HG03025 (cell line): ENCODE measurements at regions not wholly inside any gene's neighbourhood (a gene's known extent, or its start where the extent isn't known, plus 50 kb on each side); places are given as distances from the start of the nearest gene placed in this dataset.
"Not testable (repeated sequence)": the region's sequence is repeated elsewhere in the genome, so short reads cannot be mapped to it uniquely, and the experiment has no call there.

Experiments
- ATAC-seq: cut with Tn5 transposase; IDR thresholded peaks from one replicate; pipeline ENCODE4 v1.9.1; 2021; ENCODE audit warnings: mild to moderate bottlenecking, moderate library complexity; ENCODE audit not compliant: unreplicated experiment, low FRiP score

- no peak for ATAC-seq
Measured at GRCh38 chr16:48811478-48811877, 201.5 kb upstream of the N4BP1 start.

- no peak for ATAC-seq
Measured at GRCh38 chr16:48810803-48811453, 200.9 kb upstream of the N4BP1 start.

DNA sequence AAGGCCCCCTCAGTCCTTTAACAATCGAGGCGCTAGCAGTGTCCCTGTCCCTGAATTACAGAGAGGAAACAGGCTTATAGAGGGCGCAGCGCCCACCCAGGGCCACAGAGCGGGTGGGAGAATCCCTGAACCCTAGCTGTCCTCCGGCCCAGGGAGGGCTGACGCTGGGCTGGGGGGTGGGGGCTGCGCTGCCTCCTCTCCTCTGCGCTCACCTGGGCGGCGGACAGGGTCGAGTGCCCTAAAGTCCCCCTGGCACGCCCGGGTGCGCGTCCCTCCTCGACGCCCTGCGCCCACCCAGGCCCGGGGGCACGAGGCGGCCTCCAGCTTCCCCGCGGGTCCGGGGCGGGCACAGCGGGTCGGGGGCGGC is 200.4 kb upstream of the N4BP1 start:
- no peak for ATAC-seq

- no peak for ATAC-seq
Measured at GRCh38 chr16:48790151-48790550, 180.2 kb upstream of the N4BP1 start.

DNA sequence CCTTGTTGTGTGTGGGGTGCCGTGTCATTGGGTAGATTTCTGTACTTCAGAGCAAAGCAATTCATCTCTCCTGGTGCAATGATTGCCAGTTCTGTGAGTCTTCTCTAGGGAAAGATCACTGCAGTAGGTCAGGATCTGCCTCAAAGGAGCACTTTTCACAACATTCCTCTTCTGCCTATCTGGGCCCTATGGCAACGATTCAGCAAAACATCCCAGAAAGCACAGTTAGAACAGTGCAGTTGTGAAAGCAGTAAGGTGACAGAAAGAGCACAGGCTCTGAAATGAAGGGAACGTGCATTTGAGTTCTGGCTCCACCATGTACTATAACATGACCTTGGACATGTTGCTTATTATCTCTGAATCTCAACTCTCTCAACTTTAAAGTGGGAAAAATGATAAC is 178.5 kb upstream of the N4BP1 start:
- ATAC-seq, result no peak

DNA sequence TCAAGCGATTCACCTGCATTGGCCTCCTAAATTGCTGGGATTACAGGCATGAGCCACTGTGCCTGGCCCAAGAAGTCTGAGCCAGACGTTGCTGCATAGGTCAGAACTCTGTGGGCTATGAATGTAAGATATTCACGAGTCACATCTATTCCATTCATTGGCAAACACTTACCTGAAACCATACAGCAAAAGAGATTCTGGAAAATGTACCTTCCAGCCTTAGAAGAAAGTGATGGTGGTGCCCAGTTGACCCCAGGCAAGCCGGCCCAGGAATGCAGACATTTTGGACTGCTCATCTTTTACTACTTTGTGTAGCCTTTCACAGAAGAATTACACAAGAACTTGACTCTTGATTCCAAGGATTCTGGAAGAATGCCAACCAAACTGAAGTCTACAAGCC is 135.6 kb upstream of the N4BP1 start:
- ATAC-seq, result no peak

DNA sequence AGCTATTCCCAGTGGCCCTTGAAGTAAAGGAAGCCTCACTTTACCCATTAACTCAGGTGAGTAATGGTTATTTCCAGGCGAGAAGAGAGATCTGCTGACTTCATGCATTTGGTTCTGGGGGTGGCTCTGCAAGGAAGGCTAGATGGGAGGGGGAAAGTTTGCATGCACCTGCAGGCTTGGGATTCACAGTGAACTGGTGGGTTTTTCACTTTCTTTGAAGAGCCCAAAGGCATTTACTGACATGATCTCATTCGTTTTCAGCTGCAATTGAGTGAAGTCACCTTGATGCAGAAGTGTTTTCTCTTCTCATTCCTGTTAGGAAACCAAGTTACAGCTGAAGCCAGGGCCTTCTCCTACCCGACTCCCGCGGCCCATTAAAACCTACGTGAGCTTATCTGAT is 131.0 kb upstream of the N4BP1 start:
- ATAC-seq, result no peak

DNA sequence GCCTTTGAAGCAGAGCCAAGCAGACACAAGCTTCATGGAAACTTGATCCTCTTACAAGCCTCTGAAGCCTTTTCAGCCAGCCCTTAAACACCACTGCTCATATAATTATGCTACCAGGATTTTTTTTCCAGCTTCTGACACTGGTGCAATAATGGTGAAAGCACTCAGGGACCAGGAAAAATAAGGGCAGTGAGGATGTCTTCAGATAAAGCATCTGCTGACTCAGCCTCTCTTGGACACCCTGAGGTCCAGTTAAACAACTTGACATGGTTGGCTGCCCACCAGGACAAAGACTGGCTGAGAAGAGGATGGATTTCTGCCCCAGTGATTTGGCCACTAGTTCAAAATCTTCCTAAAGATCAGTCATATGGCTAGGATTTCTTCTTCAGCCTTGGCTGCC is 124.2 kb upstream of the N4BP1 start:
- no peak for ATAC-seq

DNA sequence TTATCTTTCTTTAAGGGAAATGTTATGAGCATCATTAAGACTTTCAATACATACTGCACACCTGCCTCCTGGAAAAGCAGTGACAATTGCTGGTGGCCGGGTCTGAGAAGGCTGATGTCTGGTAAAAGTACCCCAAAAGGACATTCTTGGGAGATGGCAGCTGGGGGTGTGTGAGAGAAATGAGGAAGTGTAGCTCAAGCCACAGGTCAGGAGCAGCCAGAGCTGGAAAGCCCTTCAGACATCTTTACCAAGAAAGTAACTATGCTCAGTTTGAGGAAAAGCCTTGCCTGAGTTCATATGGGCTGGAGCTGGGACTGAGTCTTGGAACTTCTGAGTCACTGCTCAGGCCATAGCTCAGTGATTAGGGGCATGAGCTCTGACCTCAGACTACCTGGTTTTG is 94.7 kb upstream of the N4BP1 start:
- ATAC-seq, result no peak

DNA sequence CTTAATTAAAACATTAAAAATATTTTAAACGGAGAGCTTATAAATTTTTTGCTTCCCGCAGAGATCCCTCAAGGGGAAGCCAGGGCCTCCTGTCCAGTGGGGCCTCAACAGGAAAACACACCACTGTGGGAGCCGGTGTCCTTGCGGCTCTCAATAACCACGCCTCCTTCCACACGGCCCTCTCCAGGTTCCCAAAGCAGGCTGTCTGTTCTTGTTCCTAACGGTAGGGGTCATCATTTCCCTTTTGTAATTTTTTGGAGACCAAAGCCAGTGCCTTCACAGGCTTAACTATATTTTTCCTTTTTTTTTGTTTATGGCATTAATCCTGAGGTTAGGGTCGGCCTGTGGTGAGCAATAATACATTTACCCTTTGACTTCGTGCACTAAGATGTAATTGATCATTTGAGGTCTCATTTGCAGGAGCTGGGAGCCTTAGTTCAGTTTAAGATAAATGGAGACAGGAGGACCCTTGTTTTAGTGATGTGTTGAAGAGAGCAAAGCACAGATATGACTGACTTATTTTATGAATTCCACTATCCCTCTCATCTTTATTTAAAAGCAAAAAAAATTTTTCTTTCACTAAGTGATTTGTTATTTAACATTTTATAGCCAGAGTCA is 77.5 kb upstream of the N4BP1 start:
- no peak for ATAC-seq

DNA sequence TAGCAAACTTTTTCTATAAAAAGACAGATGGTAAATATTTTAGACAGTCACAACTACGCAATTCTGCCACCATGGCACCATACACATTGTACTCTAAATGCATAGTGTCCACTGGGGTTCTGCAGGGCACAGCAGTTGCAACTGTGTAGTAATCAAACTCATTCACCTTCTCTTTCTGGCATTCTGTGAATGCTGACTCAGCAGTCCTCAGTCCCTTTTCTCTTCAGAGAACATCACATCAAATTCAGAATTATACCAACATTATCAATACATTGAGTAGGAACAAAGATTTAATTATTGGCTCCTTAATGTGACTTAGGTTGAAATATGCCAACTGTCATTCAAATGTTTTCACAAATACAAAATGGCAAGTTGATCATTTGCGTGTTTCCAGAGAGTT is 74.2 kb upstream of the N4BP1 start:
- ATAC-seq, result no peak

DNA sequence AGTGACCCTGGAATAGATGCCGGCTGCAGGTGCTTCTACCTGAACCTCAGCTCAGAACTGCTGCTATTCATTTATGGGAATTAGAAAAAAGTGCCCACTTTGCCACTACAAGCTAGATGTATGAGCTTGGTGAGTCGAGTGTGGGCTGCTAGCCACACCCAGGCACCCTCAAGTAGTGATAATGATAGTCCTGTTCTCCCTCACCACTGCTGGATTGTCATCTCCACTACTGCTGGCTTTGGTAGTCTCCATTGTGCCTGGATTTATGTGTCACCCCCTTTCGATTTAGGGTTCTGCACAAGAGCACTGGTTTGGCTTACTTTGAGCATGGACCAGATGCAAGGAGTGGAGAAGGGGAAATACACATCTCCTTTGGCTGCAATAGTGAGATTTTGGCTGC is 73.0 kb upstream of the N4BP1 start:
- no peak for ATAC-seq

GRCh38 chr16:48681520-48681919 is 71.5 kb upstream of the N4BP1 start:
- ATAC-seq, result no peak

GRCh38 chr16:48680881-48681280 is 70.9 kb upstream of the N4BP1 start:
- ATAC-seq, result no peak

GRCh38 chr16:48676836-48677235 is 66.9 kb upstream of the N4BP1 start:
- no peak for ATAC-seq

DNA sequence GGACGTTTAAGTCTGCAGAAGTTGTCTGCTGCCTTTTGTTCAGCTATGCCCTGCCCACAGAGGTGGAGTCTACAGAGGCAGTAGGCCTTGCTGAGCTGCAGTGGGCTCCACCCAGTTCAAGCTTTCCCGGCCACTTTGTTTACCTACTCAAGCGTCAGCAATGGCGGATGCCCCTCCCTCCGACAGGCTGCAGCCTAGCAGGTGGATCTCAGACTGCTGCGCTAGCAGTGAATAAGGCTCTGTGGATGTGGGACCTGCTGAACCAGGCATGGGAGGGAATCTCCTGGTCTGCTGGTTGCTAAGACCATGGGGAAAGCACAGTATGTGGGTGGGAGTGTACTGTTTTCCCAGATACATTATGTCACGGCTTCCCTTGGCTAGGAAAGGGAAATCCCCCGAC is 58.2 kb upstream of the N4BP1 start:
- ATAC-seq, result not testable (repeated sequence)

GRCh38 chr16:48659940-48660339 is 50.0 kb upstream of the N4BP1 start:
- ATAC-seq, result no peak
